ENCODE measurements at regions not wholly inside any gene's neighbourhood (a gene's known extent, or its start where the extent isn't known, plus 50 kb on each side); places are given as distances from the start of the nearest gene placed in this dataset.
"Not testable (repeated sequence)": the region's sequence is repeated elsewhere in the genome, so short reads cannot be mapped to it uniquely, and the experiment has no call there.

- H3K27ac ChIP-seq = no peak overlapping the region
- no peak for DNase-seq (ENCODE audit: low spot score)
- TF ChIP-seq, protein P1, sequence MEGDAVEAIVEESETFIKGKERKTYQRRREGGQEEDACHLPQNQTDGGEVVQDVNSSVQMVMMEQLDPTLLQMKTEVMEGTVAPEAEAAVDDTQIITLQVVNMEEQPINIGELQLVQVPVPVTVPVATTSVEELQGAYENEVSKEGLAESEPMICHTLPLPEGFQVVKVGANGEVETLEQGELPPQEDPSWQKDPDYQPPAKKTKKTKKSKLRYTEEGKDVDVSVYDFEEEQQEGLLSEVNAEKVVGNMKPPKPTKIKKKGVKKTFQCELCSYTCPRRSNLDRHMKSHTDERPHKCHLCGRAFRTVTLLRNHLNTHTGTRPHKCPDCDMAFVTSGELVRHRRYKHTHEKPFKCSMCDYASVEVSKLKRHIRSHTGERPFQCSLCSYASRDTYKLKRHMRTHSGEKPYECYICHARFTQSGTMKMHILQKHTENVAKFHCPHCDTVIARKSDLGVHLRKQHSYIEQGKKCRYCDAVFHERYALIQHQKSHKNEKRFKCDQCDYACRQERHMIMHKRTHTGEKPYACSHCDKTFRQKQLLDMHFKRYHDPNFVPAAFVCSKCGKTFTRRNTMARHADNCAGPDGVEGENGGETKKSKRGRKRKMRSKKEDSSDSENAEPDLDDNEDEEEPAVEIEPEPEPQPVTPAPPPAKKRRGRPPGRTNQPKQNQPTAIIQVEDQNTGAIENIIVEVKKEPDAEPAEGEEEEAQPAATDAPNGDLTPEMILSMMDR (IDR thresholded peaks at IDR 0.05) = no peak
- H3K4me3 ChIP-seq = no peak overlapping the region
Observed at GRCh38 chr20:53723621-53724020, 130.0 kb upstream of the ZNF217 start.

- TF ChIP-seq, protein P1 (IDR thresholded peaks at IDR 0.05) = no peak
- no peak overlapping the region for H3K27ac ChIP-seq
- no peak overlapping the region for H3K4me3 ChIP-seq
- DNase-seq (ENCODE audit: low spot score) = no peak
Observed at GRCh38 chr20:53723045-53723444, 129.4 kb upstream of the ZNF217 start.

GRCh38 chr20:53722515-53723036 lies 128.9 kb upstream of the ZNF217 start:
- Histone ChIP-seq H3K4me3 (no peak overlapping the region), H3K27ac (no peak overlapping the region)
- no peak for DNase-seq (ENCODE audit: low spot score)
- TF ChIP-seq, protein P1 (IDR thresholded peaks at IDR 0.05) = no peak

GRCh38 chr20:53721445-53721963 lies 127.9 kb upstream of the ZNF217 start:
- not testable (repeated sequence) for H3K27ac ChIP-seq; H3K4me3 ChIP-seq; DNase-seq (ENCODE audit: low spot score)

GRCh38 chr20:53719171-53719803 lies 125.6 kb upstream of the ZNF217 start:
- not testable (repeated sequence) for H3K27ac ChIP-seq; H3K4me3 ChIP-seq; DNase-seq (ENCODE audit: low spot score)

GRCh38 chr20:53718142-53719021 lies 124.7 kb upstream of the ZNF217 start:
- no peak for DNase-seq (ENCODE audit: low spot score)
- Histone ChIP-seq H3K27ac (no peak overlapping the region), H3K4me3 (no peak overlapping the region)
- TF ChIP-seq, protein P1 (IDR thresholded peaks at IDR 0.05) = no peak

- Histone ChIP-seq H3K4me3 (no peak overlapping the region), H3K27ac (no peak overlapping the region)
- DNase-seq (ENCODE audit: low spot score) = no peak
- TF ChIP-seq, protein P1 (IDR thresholded peaks at IDR 0.05) = no peak
Observed at GRCh38 chr20:53716395-53716794, 122.8 kb upstream of the ZNF217 start.

Measured in coronary artery (tissue), 2 donors.